Suprapubic skin (tissue), 3 donors: ENCODE measurements at regions not wholly inside any gene's neighbourhood (a gene's known extent, or its start where the extent isn't known, plus 50 kb on each side); places are given as distances from the start of the nearest gene placed in this dataset.

ENCODE experiments used
- CTCF ChIP-seq, 2 donors: fragments of 200-600 bp in 1 of 2; fragments of 450-650 bp in 1 of 2; sonication (generic) in 1 of 2; IDR thresholded peaks; one replicate each; pipeline ENCODE4 v1.5.1; 2016 to 2019; ENCODE audit warnings: antibody characterized with exemption in 2 of 2, mild to moderate bottlenecking in 1 of 2, moderate library complexity in 1 of 2
- POLR2AphosphoS5 ChIP-seq, 3 donors: sonication (generic); formaldehyde crosslinking; IDR thresholded peaks; one replicate each; pipeline ENCODE4 v1.6.1; 2017; ENCODE audit warnings: antibody characterized with exemption in 3 of 3

- no peak for TF ChIP-seq CTCF (IDR thresholded peaks at IDR 0.05)
- no peak for TF ChIP-seq POLR2AphosphoS5 (IDR thresholded peaks at IDR 0.05)
These were observed 70.6 kb upstream of the ZNF746 start for GRCh38 chr7:149568218-149568617.
